ENCODE measurements at regions not wholly inside any gene's neighbourhood (a gene's known extent, or its start where the extent isn't known, plus 50 kb on each side); places are given as distances from the start of the nearest gene placed in this dataset.

DNA sequence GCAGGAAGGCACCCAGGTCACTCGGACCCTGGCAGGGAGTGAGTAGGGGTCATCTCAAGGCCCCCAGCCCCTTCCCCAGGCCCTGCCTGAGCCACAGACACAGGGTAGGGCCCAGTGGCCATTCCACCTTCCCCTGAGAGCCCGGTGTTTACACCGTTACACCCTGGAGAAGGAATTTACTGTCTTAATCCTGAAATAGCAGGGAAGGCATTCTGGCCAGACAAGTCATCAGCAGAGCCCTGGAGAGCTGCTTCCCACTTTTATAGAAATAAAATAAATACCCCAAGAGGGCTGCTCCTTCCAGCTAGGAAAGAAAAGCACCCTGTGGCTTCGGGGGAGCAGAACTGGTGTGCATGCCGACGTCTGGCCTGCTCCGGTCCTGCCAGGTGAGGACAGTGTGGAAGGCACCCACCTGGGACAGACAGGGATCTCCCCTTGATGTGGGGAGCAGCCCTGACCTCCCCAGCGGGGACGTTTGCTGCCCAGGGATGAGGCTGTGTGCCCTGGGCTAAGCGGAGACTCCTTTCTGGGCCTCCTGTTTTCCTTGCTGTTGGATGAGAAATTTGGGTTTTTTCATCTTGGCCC lies 180.0 kb downstream of the MN1 start:
- intact Hi-C loops (cut with DNase I): loop anchor here (10.0 kb wide), 1 partner anchor 867 kb away; no protein-coding TSS in a partner anchor
- DNase-seq (ENCODE audit: missing footprints) (no peak), ATAC-seq (no peak)

- no peak for DNase-seq (ENCODE audit: missing footprints)
- intact Hi-C loops (cut with DNase I): loop anchor here (10.0 kb wide), 1 partner anchor 869 kb away; no protein-coding TSS in a partner anchor
Observed at GRCh38 chr22:27624042-27624441, 177.5 kb downstream of the MN1 start.

GRCh38 chr22:27624705-27625104 lies 176.9 kb downstream of the MN1 start:
- intact Hi-C loops (cut with DNase I): loop anchor here (10.0 kb wide), 1 partner anchor 870 kb away; no protein-coding TSS in a partner anchor
- no peak for DNase-seq (ENCODE audit: missing footprints)

More at GRCh38 chr22:27624042-27624441, 177.5 kb downstream of the MN1 start:
- ATAC-seq: no peak

DNA sequence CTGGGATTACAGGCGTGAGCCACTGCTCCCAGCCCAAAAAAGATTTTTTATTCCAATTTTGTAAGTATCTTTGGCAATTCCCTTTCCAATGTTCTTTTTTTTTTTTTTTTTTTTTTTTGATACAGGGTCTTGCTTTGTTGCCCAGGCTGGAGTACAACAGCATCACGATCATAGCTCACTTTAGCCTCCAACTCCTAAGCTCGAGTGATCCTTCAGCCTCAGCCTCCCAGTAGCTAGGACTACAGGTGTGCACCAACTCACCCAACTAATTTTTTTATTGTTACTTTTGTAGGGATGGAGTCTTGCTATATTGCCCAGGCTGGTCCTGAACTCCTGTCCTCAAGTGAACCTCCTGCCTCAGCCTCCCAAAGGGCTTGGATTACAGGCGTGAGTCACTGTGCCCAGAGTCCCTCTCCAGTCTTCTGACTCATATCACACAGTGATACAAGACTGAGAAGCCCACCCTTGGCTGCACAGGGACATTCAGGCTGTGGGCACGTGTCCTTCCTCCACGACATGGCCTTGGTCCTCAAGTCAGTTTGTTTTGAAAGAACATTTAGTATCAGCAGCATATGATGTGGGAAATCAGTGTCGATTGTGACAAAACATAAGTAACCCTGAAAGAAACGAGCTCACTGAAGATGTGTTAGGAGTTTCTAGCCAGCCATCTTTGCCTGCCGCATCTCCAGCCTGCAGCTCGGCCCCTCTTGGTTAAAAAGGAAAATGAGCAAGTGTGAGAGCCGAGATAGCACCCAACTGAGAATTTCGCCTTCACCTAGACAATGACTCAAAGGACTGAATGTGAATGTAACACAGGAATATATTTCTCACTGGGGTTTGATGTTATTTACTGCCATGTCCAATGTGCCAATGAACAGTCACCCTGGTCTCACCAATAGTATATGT lies 175.5 kb downstream of the MN1 start:
- DNase-seq (ENCODE audit: missing footprints) (no peak), ATAC-seq (no peak)
- intact Hi-C loops (cut with DNase I): loop anchor here (10.0 kb wide), 1 partner anchor 871 kb away; no protein-coding TSS in a partner anchor

More at GRCh38 chr22:27624705-27625104, 176.9 kb downstream of the MN1 start:
- no peak for ATAC-seq

GRCh38 chr22:27626675-27627443 lies 174.7 kb downstream of the MN1 start:
- intact Hi-C loops (cut with DNase I): loop anchor here (10.0 kb wide), 1 partner anchor 872 kb away; no protein-coding TSS in a partner anchor
- DNase-seq (ENCODE audit: missing footprints) (no peak), ATAC-seq (no peak)

GRCh38 chr22:27627444-27627833 lies 174.1 kb downstream of the MN1 start:
- intact Hi-C loops (cut with DNase I): loop anchor here (10.0 kb wide), 1 partner anchor 873 kb away; no protein-coding TSS in a partner anchor
- no peak for ATAC-seq
- no peak for DNase-seq (ENCODE audit: missing footprints)

DNA sequence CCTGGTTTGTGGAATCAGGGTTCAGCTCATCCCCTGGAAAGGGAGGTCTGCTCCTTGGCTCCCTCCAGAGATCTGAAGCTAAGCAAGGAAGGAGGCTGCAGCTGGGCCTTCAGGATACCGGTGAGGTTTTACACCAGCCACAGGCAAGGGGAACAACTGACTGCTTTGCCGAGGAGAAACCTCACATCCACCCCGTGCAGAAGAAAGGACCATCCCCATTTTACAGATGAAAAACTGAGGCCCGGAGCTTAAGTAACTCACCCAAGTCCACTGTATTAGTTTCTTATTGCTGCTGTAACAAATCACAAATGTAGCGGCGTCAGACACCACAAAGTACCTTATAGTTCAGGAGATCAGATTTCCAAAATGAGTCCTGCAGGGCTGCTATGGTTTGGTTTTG lies 173.7 kb downstream of the MN1 start:
- intact Hi-C loops (cut with DNase I): loop anchor here (10.0 kb wide), 1 partner anchor 873 kb away; no protein-coding TSS in a partner anchor
- no peak for DNase-seq (ENCODE audit: missing footprints)
- ATAC-seq: no peak

DNA sequence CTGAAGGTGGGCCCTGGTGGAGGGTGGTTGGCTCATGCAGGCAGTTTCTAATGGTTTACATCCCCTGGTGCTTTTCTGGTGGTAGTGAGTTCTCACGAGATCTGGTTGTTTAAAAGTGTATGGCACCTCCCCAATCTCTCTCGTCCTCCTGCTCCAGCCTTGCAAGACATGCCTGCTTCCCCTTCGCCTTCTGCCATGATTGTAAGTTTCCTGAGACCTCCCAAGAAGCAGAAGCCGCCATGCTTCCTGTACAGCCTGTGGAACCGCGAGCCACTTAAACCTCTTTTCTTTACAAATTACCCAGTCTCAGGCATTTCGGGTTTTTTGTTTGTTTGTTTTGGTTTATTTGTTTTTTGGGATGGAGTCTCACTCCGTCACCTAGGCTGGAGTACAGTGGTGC lies 173.2 kb downstream of the MN1 start:
- no peak for ATAC-seq
- DNase-seq (ENCODE audit: missing footprints): no peak
- intact Hi-C loops (cut with DNase I): loop anchor here (10.0 kb wide), 1 partner anchor 874 kb away; no protein-coding TSS in a partner anchor

GRCh38 chr22:27628891-27629631 lies 172.5 kb downstream of the MN1 start:
- intact Hi-C loops (cut with DNase I): loop anchor here (10.0 kb wide), 1 partner anchor 874 kb away; no protein-coding TSS in a partner anchor
- ATAC-seq (no peak), DNase-seq (ENCODE audit: missing footprints) (no peak)

GRCh38 chr22:27629908-27630673 lies 171.5 kb downstream of the MN1 start:
- ATAC-seq (no peak), DNase-seq (ENCODE audit: missing footprints) (no peak)
- intact Hi-C loops (cut with DNase I): loop anchor here (5.0 to 10.0 kb wide), 2 partner anchors 172 to 875 kb away; partner anchors contain the start of gene MN1

DNA sequence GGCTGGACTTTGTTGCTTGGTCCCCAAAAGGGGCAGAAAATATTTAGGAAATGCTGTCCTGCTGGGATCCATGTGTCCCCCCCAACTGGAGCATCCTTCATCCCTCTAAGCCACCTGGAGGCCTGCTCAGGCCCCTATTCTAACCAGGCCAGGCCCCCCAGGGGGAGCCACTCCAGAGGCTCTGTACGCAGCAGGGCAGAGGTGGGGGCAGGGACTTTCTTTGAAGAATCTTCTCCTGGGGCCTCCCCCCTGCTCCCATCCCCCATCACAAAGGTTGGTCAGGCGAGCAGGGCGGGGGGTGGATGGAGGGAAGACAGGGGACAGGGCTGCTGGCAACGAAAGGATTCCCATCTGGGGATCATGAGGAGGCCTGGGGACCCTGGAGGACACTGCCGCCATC lies 170.8 kb downstream of the MN1 start:
- ATAC-seq (no peak), DNase-seq (ENCODE audit: missing footprints) (no peak)
- intact Hi-C loops (cut with DNase I): loop anchor here (5.0 kb wide), 1 partner anchor 172 kb away; the partner anchor contains the start of gene MN1

GRCh38 chr22:27631641-27632040 lies 169.9 kb downstream of the MN1 start:
- ATAC-seq (no peak), DNase-seq (ENCODE audit: missing footprints) (no peak)
- intact Hi-C loops (cut with DNase I): loop anchor here (5.0 kb wide), 1 partner anchor 171 kb away; the partner anchor contains the start of gene MN1

DNA sequence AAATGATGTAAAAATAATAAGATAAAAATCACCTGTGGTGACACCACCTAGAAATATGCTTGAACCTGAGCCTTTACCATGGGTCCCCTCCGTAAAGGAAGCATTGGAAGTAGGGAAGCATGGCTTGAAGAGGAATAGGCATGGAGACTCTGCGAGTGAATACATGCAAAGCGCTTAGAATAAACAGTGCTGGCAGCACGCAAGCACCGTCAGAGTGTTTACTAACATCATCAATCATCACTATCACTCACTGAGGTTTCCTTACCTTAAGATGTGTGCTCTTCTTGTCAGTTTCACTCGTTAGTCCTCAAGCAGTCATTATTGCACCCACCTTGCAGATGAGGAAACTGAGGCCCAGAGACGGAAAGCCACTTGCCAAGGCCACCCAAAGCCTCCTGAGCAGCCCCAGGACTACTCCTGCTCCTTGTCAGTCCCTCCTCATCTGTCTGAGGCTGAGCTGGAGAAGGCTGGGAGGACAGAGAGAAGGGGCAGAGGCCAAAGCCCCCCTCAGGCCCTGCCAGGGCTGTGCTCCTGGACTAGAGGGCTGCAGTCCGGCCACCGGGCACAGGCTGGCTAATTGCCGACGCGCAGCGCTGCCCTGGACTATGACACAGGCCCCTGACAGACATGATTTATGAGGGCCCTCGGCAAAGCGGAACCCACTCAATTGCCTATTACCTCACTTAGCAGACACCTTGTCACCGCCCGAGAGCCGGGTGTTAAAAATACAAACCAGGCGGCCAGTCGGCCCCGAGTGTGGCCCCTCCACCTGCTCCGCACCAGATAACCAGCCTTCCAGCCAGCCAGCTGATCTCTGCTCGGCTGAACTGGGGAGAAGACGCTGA lies 168.9 kb downstream of the MN1 start:
- intact Hi-C loops (cut with DNase I): loop anchor here (5.0 kb wide), 1 partner anchor 170 kb away; the partner anchor contains the start of gene MN1
- ATAC-seq (peak; percentile 80), DNase-seq (ENCODE audit: missing footprints) (peak; percentile 79)

- intact Hi-C loops (cut with DNase I): loop anchor here (5.0 kb wide), 1 partner anchor 169 kb away; the partner anchor contains the start of gene MN1
- DNase-seq (ENCODE audit: missing footprints) (no peak), ATAC-seq (no peak)
Observed at GRCh38 chr22:27633296-27633871, 168.2 kb downstream of the MN1 start.

- no peak for ATAC-seq
- intact Hi-C loops (cut with DNase I): loop anchor here (5.0 kb wide), 1 partner anchor 168 kb away; the partner anchor contains the start of gene MN1
- DNase-seq (ENCODE audit: missing footprints): no peak
Observed at GRCh38 chr22:27634043-27634740, 167.4 kb downstream of the MN1 start.

Data from Right ventricle myocardium inferior (tissue), 1 donor.